Natural killer cell treated with Interleukin-12 subunit alpha and Interleukin-12 subunit beta and Interleukin-15 and Interleukin-18, amount 100 ng/mL, for 72 hours (primary cell): ENCODE measurements at regions not wholly inside any gene's neighbourhood (a gene's known extent, or its start where the extent isn't known, plus 50 kb on each side); places are given as distances from the start of the nearest gene placed in this dataset.
"Not testable (repeated sequence)": the region's sequence is repeated elsewhere in the genome, so short reads cannot be mapped to it uniquely, and the experiment has no call there.

Source experiments
- ATAC-seq, 2 donors: fragments of 150-1000 bp; cut with Tn5 transposase in 1 of 2; sonication (Bioruptor Pico), chemical (Tn5 transposase) in 1 of 2; 2 replicates each; pipeline ENCODE4 v1.10.0; 2021
- DNase-seq: peaks from one replicate; pipeline ENCODE4 v3.0.0; 2022; ENCODE audit warnings: low spot score
- H3K27ac Mint-ChIP-seq, 2 donors: 1 replicate in 1 of 2; 2 replicates in 1 of 2; pipeline ENCODE4 v1.8.0; 2022; ENCODE audit warnings: mixed read lengths in 2 of 2, mild to moderate bottlenecking in 1 of 2, moderate library complexity in 1 of 2
- H3K27me3 Mint-ChIP-seq, 2 donors: 1 replicate in 1 of 2; 2 replicates in 1 of 2; pipeline ENCODE4 v1.8.0; 2022; ENCODE audit warnings: mixed read lengths in 2 of 2
- H3K36me3 Mint-ChIP-seq: one replicate; pipeline ENCODE4 v1.8.0; 2022; ENCODE audit warnings: mixed read lengths
- H3K4me1 Mint-ChIP-seq, 2 donors: 1 replicate in 1 of 2; 2 replicates in 1 of 2; pipeline ENCODE4 v1.8.0; 2022; ENCODE audit warnings: low read depth in 2 of 2, mixed read lengths in 2 of 2, mild to moderate bottlenecking in 1 of 2
- H3K4me3 Mint-ChIP-seq: one replicate; pipeline ENCODE4 v1.8.0; 2022; ENCODE audit warnings: mixed read lengths
- H3K9me3 Mint-ChIP-seq: 2 replicates; pipeline ENCODE4 v1.8.0; 2022; ENCODE audit warnings: mixed read lengths

DNA sequence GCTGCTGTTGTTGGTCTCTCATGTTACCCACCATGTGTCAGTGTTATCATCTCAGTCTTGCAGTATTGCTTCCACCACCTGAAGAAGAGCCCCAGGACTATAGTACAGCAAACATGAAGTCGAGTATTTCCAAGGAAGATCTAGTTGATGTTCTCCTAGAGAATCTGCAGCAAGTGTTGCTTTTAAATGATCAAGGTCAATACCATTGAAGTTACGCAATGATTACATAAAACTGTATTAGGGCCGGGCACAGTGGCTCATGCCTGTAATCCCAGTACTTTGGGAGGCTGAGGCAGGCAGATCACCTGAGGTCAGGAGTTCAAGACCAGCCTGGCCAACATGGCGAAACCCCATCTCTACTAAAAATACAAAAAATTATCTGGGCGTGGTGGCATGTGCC is 173.9 kb downstream of the TJP1 start:
- ATAC-seq, DNase-seq, H3K9me3 Mint-ChIP-seq: not testable (repeated sequence)

DNA sequence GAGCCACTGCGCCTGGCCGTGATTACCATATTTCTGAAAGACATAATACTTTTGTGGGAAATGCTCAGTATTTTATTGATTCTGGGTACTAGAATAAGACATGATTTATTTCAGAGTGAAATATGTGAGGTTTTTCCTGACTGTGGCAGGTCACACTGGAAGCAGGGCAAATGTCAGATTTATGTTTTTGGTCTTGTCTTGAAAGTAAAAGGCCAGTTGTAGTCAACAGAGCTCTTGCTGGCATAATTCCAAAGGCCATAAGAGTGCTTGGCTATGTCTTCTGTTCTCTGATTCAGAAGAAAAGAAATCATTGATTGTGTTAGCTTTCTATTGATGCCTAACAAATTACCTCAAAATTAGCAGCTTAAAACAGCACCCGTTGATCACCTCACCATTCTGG is 176.4 kb downstream of the TJP1 start:
- H3K4me1 Mint-ChIP-seq = no peaks in the 10 kb centered on the region

More for the DNA sequence above, 173.9 kb downstream of the TJP1 start:
- H3K4me1 Mint-ChIP-seq, H3K27ac Mint-ChIP-seq, H3K27me3 Mint-ChIP-seq, H3K4me3 Mint-ChIP-seq, H3K36me3 Mint-ChIP-seq: not testable (repeated sequence)

DNA sequence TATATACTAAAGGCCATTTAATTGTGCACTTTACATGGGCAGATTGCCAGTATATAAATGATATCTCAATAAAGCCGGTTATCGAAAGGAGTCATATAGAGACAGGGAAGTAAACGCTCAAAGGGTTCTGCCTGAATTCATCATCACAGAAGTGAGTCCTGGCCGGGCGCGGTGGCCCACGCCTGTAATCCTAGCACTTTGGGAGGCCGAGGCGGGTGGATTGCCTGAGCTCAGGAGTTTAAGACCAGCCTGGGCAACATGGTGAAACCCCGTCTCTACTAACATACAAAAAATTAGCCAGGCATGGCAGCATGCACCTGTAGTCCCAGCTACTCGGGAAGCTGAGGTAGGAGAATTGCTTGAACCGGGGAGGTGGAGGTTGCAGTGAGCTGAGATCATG is 177.9 kb downstream of the TJP1 start:
- ATAC-seq, H3K4me1 Mint-ChIP-seq, H3K4me3 Mint-ChIP-seq, H3K9me3 Mint-ChIP-seq, H3K27ac Mint-ChIP-seq, DNase-seq, H3K36me3 Mint-ChIP-seq: not testable (repeated sequence)
- H3K27me3 Mint-ChIP-seq = peaks cover 0 to 16% of the 10 kb centered on the region in 2 donors

More for the DNA sequence above, 176.4 kb downstream of the TJP1 start:
- no peaks in the 10 kb centered on the region for H3K36me3 Mint-ChIP-seq
- peaks cover 0 to 1% of the 10 kb centered on the region in 2 donors for H3K27me3 Mint-ChIP-seq
- H3K27ac Mint-ChIP-seq = no peak overlapping the region
- DNase-seq (no peak), ATAC-seq (no peak)
- no peak overlapping the region for H3K4me3 Mint-ChIP-seq
- peaks cover 6% of the 10 kb centered on the region for H3K9me3 Mint-ChIP-seq

DNA sequence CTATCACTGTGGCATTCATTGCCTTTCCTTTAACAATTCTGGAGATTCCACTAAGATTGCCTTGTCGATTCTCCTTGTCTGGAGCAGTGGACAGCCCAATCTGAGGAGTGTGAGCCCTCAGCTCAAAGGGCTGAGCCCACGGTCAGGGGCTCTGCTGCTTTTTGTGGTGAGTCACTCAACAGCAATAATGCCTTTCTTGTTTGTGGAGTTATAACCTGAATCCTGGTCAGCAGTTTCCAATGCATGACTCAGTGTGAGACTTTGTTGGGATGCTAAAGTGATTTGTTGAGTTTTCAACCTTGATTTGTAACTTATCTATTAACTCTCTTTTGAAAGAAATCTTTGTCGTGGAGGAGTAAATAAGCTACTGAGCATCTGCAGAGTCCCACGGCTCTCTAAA is 183.5 kb downstream of the TJP1 start:
- Mint-ChIP-seq H3K27ac (no peak overlapping the region), H3K27me3 (peaks cover 2 to 22% of the 10 kb centered on the region in 2 donors), H3K4me1 (no peaks in the 10 kb centered on the region), H3K36me3 (no peaks in the 10 kb centered on the region), H3K9me3 (no peaks in the 10 kb centered on the region), H3K4me3 (no peak overlapping the region)
- DNase-seq = no peak
- ATAC-seq = no peak

DNA sequence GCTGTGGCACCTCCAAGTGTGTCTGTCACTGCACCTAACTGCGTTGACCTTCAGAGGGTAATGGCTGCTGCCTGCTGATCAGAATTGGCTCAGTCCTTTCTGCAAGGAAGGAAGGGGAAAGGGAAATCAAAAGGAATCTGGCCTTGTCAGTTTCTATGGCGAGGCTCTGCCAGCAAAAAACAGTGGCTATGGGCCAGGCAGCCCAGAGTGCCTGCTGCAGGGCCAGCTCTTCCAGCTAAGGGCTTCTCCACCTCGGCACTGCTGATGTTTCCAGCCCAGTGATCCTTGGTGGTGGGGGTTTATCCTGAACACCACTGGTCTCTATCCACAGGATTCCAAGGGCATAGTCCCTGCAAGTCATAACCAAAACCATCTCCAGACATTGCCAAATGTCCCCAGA is 184.3 kb downstream of the TJP1 start:
- Mint-ChIP-seq H3K9me3 (no peaks in the 10 kb centered on the region), H3K4me3 (no peak overlapping the region), H3K27me3 (peaks cover 2 to 22% of the 10 kb centered on the region in 2 donors), H3K36me3 (no peaks in the 10 kb centered on the region), H3K27ac (no peak overlapping the region), H3K4me1 (no peaks in the 10 kb centered on the region)
- DNase-seq (no peak), ATAC-seq (no peak)

DNA sequence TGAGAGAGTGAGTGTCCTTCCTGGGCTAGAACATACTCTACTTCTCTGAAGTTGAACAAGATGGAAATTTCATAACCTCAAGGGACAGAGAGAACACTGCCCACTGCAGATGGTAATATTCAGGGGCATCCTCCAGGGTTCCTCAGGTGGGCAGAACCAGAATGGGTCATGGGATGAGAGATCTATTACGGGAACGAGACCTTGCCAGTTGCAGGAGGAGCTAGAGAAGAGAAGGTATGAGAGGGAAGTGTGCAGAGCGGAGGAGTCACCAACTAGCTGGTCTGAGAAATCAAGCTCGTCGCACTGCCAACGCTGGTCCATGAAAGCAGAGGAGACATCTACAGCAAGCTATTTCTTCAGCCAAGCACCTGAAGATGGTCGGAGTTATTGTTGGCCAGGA is 184.7 kb downstream of the TJP1 start:
- no peaks in the 10 kb centered on the region for H3K4me1 Mint-ChIP-seq
- H3K4me3 Mint-ChIP-seq = no peak overlapping the region
- ATAC-seq = no peak
- H3K27me3 Mint-ChIP-seq = peaks cover 2 to 22% of the 10 kb centered on the region in 2 donors
- no peak for DNase-seq
- H3K36me3 Mint-ChIP-seq = no peaks in the 10 kb centered on the region
- H3K9me3 Mint-ChIP-seq = no peaks in the 10 kb centered on the region
- no peak overlapping the region for H3K27ac Mint-ChIP-seq

DNA sequence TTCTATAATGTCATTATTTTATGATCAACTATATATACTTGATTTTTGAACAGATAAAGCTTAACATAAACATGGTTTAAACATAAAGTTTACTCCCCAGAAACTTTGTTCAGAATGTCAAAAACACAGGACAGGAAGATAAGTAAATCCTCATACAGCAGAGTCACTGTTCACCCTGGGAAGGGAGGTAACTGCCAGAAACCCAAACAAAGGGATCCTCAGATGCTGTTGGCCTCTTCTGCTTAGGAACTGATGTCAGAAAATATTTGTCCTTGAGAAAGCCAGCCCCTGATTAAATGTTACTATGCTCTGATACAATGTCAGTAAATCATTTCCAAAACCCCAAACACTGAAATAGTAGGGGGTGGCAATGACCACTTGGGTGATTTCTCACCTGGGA is 185.3 kb downstream of the TJP1 start:
- DNase-seq = no peak
- peaks cover 2 to 22% of the 10 kb centered on the region in 2 donors for H3K27me3 Mint-ChIP-seq
- no peaks in the 10 kb centered on the region for H3K9me3 Mint-ChIP-seq
- no peak overlapping the region for H3K27ac Mint-ChIP-seq
- H3K36me3 Mint-ChIP-seq = no peaks in the 10 kb centered on the region
- ATAC-seq = no peak
- H3K4me3 Mint-ChIP-seq = no peak overlapping the region
- H3K4me1 Mint-ChIP-seq = no peaks in the 10 kb centered on the region

DNA sequence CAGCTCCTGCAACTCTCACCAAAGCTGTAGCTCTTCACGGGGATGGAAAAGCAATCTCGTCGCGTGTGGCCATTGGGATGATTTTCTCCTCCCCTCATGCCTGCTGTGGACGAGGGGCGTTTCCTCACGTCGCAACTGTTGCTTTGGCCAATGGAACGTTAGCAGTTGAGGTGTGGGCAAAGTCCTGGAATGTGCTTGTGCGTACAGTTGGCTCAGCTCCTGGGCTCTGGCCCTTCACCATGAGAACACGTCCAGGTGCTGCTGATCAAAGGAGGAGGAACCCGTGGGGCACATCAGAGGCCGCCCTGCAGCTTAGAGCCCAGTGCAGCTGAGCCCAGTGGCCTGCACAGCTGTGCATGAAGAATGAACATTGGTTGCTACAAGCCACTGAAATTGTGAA is 186.1 kb downstream of the TJP1 start:
- no peaks in the 10 kb centered on the region for H3K36me3 Mint-ChIP-seq
- DNase-seq (no peak), ATAC-seq (no peak)
- H3K9me3 Mint-ChIP-seq = no peaks in the 10 kb centered on the region
- no peaks in the 10 kb centered on the region for H3K4me1 Mint-ChIP-seq
- no peak overlapping the region for H3K4me3 Mint-ChIP-seq
- no peak overlapping the region for H3K27ac Mint-ChIP-seq
- peaks cover 2 to 22% of the 10 kb centered on the region in 2 donors for H3K27me3 Mint-ChIP-seq

DNA sequence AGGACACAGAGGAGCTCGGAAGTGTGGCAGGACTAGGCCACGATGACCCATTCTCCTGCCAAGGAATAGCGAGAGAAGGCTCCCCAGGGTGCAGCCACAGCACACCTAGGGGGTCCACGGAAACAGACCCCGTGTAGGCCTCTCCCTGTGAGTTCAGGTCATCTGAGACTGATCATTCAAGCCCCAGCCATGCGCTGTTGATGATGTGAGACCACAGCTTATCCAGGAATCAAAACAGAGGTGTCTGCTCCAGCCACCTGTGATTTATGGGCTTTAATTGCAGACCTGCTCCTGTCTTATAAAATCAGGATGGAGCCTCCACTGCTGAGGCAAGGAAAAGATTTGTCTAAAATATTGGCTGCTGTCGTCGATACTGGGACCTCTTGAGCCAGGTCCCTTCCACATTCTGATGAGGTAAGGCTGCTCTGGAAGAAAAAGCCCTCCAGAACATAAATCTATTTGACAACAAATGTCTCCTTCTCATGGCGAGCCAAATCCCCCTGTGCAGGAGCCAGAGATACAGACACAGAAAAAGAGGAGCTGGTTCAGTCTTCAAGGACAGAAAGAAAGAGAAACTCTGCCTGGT is 186.7 kb downstream of the TJP1 start:
- peaks cover 2 to 18% of the 10 kb centered on the region in 2 donors for H3K27me3 Mint-ChIP-seq
- H3K27ac Mint-ChIP-seq = no peak overlapping the region
- no peaks in the 10 kb centered on the region for H3K4me1 Mint-ChIP-seq
- no peak for DNase-seq
- H3K4me3 Mint-ChIP-seq = no peak overlapping the region
- no peaks in the 10 kb centered on the region for H3K36me3 Mint-ChIP-seq
- ATAC-seq = no peak
- no peaks in the 10 kb centered on the region for H3K9me3 Mint-ChIP-seq

DNA sequence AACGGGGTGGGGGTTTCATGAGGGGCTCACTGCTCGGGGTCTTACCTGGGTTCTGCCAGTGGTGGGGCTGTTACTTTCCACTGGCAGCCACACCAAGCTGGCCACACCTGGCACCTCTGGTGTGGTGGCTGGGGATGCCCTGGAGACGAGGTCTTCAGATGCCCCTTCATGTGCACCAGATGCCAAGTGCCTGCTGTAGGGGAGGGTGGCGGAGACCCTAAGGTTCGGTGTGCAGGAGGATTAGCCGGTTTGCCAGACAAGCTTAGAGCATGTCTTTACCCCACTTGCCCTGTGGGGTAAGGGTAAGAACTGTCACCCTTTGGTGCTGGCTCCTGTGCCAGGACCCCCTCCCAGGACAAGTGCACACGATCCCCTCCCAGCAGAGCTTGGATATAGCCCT is 188.3 kb downstream of the TJP1 start:
- no peak overlapping the region for H3K4me3 Mint-ChIP-seq
- no peaks in the 10 kb centered on the region for H3K36me3 Mint-ChIP-seq
- no peaks in the 10 kb centered on the region for H3K4me1 Mint-ChIP-seq
- ATAC-seq (no peak), DNase-seq (no peak)
- no peaks in the 10 kb centered on the region for H3K9me3 Mint-ChIP-seq
- peaks cover 2 to 8% of the 10 kb centered on the region in 2 donors for H3K27me3 Mint-ChIP-seq
- H3K27ac Mint-ChIP-seq = no peak overlapping the region

DNA sequence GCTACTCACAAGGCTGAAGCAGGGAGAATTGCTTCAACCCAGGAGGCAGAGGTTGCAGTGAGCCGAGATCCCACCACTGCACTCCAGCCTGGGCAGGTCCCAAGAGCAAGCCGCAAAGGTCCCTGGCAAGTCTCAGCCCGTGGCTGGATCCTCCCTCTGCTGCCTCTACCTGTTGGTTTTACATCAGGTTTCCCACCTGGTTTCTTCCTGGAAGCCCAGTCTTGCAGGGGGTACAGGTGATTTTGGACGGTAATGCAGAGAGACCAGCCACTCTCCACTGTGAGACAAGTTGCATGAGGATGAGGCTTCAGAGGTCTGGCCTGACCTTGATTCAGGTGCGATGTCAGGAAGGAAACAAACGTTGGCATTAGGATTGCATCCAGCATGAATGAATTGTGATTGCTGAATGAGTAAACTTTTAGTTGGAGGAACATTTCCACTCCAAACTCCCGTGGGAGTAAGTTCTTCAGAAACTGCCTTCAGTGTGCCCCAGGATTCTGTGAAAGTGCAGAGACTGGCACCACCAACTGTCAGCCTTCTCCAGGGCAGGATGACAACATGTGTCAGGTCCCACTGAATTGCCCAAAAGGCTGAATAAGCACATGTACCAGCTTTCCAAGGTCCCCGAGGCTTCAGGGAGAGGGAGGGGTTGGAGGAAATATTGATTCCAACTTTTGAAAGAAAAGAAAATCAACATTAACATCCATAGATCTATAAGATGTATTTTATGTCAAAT is 189.4 kb downstream of the TJP1 start:
- H3K4me3 Mint-ChIP-seq = no peak overlapping the region
- no peaks in the 10 kb centered on the region for H3K9me3 Mint-ChIP-seq
- no peaks in the 10 kb centered on the region for H3K36me3 Mint-ChIP-seq
- DNase-seq = no peak
- H3K27ac Mint-ChIP-seq = no peak overlapping the region
- ATAC-seq = no peak
- peaks cover 6 to 8% of the 10 kb centered on the region in 2 donors for H3K27me3 Mint-ChIP-seq
- H3K4me1 Mint-ChIP-seq = no peaks in the 10 kb centered on the region

DNA sequence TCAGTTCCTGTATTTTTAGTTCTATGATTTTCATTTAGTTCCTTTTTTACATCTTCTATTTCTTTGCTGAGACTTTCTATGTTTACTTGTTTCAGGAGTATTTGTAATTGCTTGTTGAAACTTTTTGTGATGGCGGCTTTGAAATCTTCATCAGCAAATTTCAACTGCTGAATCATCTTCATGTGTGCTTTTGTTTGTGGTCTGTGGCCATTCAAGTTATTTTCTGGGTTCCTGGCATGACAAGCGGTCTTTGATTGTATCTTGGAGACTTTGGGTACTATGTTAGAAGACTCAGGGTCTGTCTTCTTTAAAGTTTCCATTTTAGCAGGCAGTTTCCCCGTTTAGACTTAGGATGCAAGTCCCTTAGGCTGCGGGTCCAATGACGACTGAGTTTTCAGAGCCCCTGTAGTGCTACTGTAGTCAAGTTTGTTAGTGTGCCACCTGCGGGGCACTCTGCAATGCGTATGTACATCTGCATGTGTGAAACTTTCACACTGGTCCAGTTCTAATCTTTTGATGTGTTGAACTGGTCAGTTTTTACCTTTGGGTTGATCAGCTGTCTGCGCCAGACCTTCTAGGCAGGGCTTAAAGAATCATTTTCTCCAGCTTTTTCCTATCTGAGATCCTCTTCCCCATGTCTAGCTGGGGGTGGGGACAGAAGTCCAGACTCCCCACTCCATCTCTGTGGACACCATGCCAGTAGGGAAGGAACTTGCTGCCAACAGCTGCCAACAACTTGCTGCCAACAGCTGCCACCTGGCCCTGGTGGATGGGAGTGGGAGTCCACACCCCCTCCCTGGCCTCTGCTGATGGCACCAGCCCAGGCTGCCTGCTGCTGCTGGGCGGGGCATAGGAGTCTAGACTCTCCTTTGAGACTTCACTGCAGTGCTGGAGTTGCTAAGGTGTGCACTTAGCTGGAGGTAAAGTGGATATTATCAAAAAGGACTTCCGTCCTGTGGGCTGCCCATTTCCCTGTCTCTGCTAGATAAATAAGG is 190.9 kb downstream of the TJP1 start:
- Mint-ChIP-seq H3K27ac (no peak overlapping the region), H3K4me1 (no peaks in the 10 kb centered on the region), H3K4me3 (no peak overlapping the region), H3K27me3 (peaks cover 8 to 13% of the 10 kb centered on the region in 2 donors), H3K9me3 (no peaks in the 10 kb centered on the region), H3K36me3 (no peaks in the 10 kb centered on the region)
- ATAC-seq = no peak
- no peak for DNase-seq

DNA sequence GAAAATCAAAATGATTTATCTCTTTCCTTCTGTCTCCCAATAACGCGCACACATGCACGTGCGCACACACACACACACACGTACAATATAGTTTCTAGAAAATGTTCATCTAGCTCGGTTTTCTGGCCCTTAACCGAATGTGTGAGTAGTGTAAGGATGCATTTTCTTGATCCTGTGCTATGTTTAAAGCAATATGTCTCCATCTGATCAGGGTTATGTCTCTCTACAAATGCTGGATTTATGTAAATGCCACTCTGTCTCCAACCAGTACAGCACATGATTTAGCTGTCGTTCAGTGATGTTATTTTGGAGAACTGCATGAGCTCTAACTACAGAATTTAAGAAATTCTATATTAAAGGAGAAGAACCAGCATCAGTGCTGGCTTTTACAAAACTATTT is 198.0 kb downstream of the TJP1 start:
- Mint-ChIP-seq H3K9me3 (no peaks in the 10 kb centered on the region), H3K27ac (no peak overlapping the region), H3K36me3 (no peaks in the 10 kb centered on the region), H3K27me3 (peaks cover 8 to 10% of the 10 kb centered on the region in 2 donors), H3K4me3 (no peak overlapping the region), H3K4me1 (no peaks in the 10 kb centered on the region)
- ATAC-seq (no peak), DNase-seq (no peak)

DNA sequence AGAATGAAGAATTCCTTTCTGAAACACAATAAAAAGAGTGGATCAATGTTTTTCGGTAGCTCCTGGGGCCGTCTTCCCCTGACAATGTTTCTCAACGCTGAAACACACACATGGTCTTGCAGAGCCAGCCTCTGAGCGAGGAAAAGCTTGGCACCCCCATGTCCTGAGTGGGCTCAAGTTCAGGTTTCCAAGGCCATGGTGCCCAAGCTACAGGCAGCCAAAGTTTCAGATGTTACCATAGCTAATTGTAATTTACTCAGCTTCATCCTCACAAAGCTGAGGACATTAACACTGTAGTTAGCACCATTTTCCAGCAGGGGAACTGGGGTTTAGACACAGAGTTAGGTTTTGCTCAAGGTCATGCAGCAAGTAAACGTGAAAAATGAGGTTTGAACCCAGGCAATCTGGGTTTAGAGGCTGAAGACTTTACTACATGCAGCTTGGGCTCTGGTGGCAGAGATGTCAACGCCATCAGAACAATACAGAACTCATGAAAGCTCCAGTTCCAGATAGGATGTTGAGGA is 199.1 kb downstream of the TJP1 start:
- Mint-ChIP-seq H3K27ac (no peak overlapping the region), H3K36me3 (no peaks in the 10 kb centered on the region), H3K4me3 (no peak overlapping the region), H3K9me3 (no peaks in the 10 kb centered on the region), H3K4me1 (no peaks in the 10 kb centered on the region), H3K27me3 (peaks cover 5 to 9% of the 10 kb centered on the region in 2 donors)
- ATAC-seq (no peak), DNase-seq (no peak)
